Spleen (tissue), 11 donors: ENCODE measurements at regions not wholly inside any gene's neighbourhood (a gene's known extent, or its start where the extent isn't known, plus 50 kb on each side); places are given as distances from the start of the nearest gene placed in this dataset.

ENCODE experiments used
- DNase-seq: peaks from one replicate; pipeline ENCODE4 v3.0.0-alpha.2; 2020
- H3K27ac ChIP-seq, 8 donors: fragments of 200-600 bp; sonication (generic) in 7 of 8; 1 replicate in 4 of 8; 2 replicates in 4 of 8; pipeline versions ENCODE4 v1.5.0 to v1.8.0; 2016 to 2021; ENCODE audit warnings: inconsistent platforms in 4 of 8, mild to moderate bottlenecking in 4 of 8, moderate library complexity in 1 of 8
- H3K27me3 ChIP-seq, 7 donors: fragments of 200-600 bp; sonication (generic) in 6 of 7; replicated peaks in 1 of 7; 1 replicate in 4 of 7; 2 replicates in 3 of 7; pipeline versions ENCODE4 v1.5.0 to v1.8.0; 2016 to 2021; ENCODE audit warnings: inconsistent platforms in 3 of 7, mild to moderate bottlenecking in 1 of 7
- H3K36me3 ChIP-seq, 6 donors: fragments of 200-600 bp; sonication (generic) in 5 of 6; 1 replicate in 4 of 6; 2 replicates in 2 of 6; pipeline versions ENCODE4 v1.5.0 to v1.8.0; 2016 to 2021; ENCODE audit warnings: inconsistent platforms in 2 of 6
- H3K4me1 ChIP-seq, 6 donors: fragments of 200-600 bp; sonication (generic) in 5 of 6; 1 replicate in 3 of 6; 2 replicates in 3 of 6; pipeline versions ENCODE4 v1.5.0 to v1.8.0; 2016 to 2021; ENCODE audit warnings: inconsistent platforms in 3 of 6
- H3K4me3 ChIP-seq, 8 donors: fragments of 200-600 bp; sonication (generic) in 7 of 8; 1 replicate in 4 of 8; 2 replicates in 4 of 8; pipeline versions ENCODE4 v1.5.0 to v1.8.0; 2016 to 2021; ENCODE audit warnings: inconsistent platforms in 4 of 8, mild to moderate bottlenecking in 4 of 8, moderate library complexity in 2 of 8
- H3K9me3 ChIP-seq, 8 donors: fragments of 200-600 bp; sonication (generic) in 7 of 8; 1 replicate in 4 of 8; 2 replicates in 4 of 8; pipeline versions ENCODE4 v1.5.0 to v1.8.0; 2016 to 2021; ENCODE audit warnings: inconsistent platforms in 4 of 8
- POLR2A ChIP-seq, 3 donors: fragments of 450-650 bp; IDR thresholded peaks; one replicate each; pipeline ENCODE4 v1.5.1; 2017; ENCODE audit warnings: antibody characterized with exemption in 3 of 3, mild to moderate bottlenecking in 1 of 3
- POLR2AphosphoS5 ChIP-seq, 3 donors: sonication (generic); formaldehyde crosslinking; IDR thresholded peaks; one replicate each; pipeline ENCODE4 v1.5.1; 2017; ENCODE audit warnings: antibody characterized with exemption in 3 of 3
- WGBS, 5 donors: extraction: QIAGEN DNeasy Blood & Tissue Kit in 3 of 5; methylation state at CpG; one replicate each; pipeline versions ENCODE4 v1.1.5 to v1.1.7; 2013 to 2018; 5-methylcytosine and 5-hydroxymethylcytosine counted together
- intact Hi-C: fragments of 100-400 bp; cut with DNase I; formaldehyde crosslinking; loops from one replicate; pipeline ENCODE4 v1.15.0; 2023; ENCODE audit warnings: low total_unique reads
- TF ChIP-seq, protein P1 (sequence below), 11 experiments: fragments of 200-600 bp in 7 of 11; fragments of 450-650 bp in 4 of 11; sonication (generic) in 4 of 11; IDR thresholded peaks in 8 of 11; conservative IDR thresholded peaks in 3 of 11; 1 replicate in 7 of 11; 2 replicates in 4 of 11; pipeline versions ENCODE4 v1.4.0 to v1.8.0; 2016 to 2021; ENCODE audit warnings: antibody characterized with exemption in 11 of 11, inconsistent platforms in 4 of 11, mild to moderate bottlenecking in 1 of 11
- donor health status: healthy with polysubstance abuse.
- donor health status: DM: no; HTN: no; CAD: no; lungs with moderate emphysema.
- donor health status: DM: no; HTN: no; CAD: no.
- donor health status: Bipolar disorder and iron deficiency.
- donor health status: healthy.
- donor health status: DM: no; HTN: no; CAD: no.
- donor health status: DM: yes; HTN: yes; CAD: no.

DNA sequence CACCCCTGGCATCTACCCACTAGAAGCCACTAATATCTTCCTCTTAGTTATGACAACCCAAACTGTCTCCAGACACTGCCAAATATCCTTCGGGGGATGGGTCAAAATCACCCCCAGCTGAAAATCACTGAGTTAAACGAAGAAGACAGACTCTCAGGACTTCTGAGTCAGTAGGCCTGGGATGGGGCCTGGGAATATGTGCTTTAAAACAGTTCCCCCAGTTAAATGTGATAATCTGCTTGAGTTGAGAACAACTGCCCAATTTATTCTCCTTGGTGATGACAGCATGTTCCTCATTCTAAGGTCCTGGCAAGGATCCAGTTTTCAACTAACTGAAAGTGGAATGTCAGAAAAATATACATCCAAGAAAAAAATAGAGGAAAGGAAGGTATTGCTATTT, 52.4 kb downstream of the CBLL2 start:
- TF ChIP-seq POLR2AphosphoS5 (IDR thresholded peaks at IDR 0.05) (no peak), POLR2A (IDR thresholded peaks at IDR 0.05) (no peak)
- TF ChIP-seq, protein P1, sequence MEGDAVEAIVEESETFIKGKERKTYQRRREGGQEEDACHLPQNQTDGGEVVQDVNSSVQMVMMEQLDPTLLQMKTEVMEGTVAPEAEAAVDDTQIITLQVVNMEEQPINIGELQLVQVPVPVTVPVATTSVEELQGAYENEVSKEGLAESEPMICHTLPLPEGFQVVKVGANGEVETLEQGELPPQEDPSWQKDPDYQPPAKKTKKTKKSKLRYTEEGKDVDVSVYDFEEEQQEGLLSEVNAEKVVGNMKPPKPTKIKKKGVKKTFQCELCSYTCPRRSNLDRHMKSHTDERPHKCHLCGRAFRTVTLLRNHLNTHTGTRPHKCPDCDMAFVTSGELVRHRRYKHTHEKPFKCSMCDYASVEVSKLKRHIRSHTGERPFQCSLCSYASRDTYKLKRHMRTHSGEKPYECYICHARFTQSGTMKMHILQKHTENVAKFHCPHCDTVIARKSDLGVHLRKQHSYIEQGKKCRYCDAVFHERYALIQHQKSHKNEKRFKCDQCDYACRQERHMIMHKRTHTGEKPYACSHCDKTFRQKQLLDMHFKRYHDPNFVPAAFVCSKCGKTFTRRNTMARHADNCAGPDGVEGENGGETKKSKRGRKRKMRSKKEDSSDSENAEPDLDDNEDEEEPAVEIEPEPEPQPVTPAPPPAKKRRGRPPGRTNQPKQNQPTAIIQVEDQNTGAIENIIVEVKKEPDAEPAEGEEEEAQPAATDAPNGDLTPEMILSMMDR (IDR thresholded peaks at IDR 0.05 in 8 of 11, conservative IDR thresholded peaks at IDR 0.05 in 3 of 11) = no peak
- H3K9me3 ChIP-seq = no peaks in the 10 kb centered on the region
- H3K27ac ChIP-seq = no peak overlapping the region
- 43 to 64% (median 58%) methylated on average over 2 of the region's 2 CpGs for WGBS, 5 donors
- intact Hi-C loops = no loop called here
- H3K4me1 ChIP-seq = no peaks in the 10 kb centered on the region
- no peaks in the 10 kb centered on the region for H3K36me3 ChIP-seq
- peaks cover 0 to 8% (median 0%) of the 10 kb centered on the region in 7 donors for H3K27me3 ChIP-seq
- no peak for DNase-seq
- H3K4me3 ChIP-seq = no peak overlapping the region

DNA sequence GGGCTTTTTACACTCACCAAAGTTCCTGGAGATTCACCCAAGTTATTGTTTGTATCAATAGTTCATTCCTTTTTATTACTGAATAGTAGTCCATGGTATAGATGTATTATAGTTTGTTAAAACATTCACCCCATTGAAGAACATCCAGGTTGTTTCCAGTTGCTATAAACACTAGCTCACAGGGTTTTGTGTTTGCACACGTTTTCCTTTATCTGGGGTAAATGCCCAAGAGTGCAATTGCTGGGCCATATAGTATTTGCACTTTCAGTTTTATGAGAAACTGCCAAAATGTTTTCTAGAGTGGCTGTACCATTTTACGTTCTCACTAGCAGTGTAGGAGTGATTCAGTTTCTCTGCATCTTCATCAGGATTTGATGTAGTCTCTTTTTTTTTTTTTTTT, 57.1 kb downstream of the CBLL2 start:
- 42 to 68% (median 52%) methylated on average over 2 of the region's 2 CpGs for WGBS, 5 donors
- intact Hi-C loops = no loop called here
- no peak overlapping the region for H3K27ac ChIP-seq
- DNase-seq = no peak
- H3K27me3 ChIP-seq = no peaks in the 10 kb centered on the region
- H3K4me1 ChIP-seq = no peaks in the 10 kb centered on the region
- no peaks in the 10 kb centered on the region for H3K9me3 ChIP-seq
- no peak for TF ChIP-seq POLR2AphosphoS5 (IDR thresholded peaks at IDR 0.05)
- TF ChIP-seq POLR2A (IDR thresholded peaks at IDR 0.05) = no peak
- TF ChIP-seq, protein P1 (IDR thresholded peaks at IDR 0.05 in 8 of 11, conservative IDR thresholded peaks at IDR 0.05 in 3 of 11) = no peak
- H3K36me3 ChIP-seq = no peaks in the 10 kb centered on the region
- no peak overlapping the region for H3K4me3 ChIP-seq

DNA sequence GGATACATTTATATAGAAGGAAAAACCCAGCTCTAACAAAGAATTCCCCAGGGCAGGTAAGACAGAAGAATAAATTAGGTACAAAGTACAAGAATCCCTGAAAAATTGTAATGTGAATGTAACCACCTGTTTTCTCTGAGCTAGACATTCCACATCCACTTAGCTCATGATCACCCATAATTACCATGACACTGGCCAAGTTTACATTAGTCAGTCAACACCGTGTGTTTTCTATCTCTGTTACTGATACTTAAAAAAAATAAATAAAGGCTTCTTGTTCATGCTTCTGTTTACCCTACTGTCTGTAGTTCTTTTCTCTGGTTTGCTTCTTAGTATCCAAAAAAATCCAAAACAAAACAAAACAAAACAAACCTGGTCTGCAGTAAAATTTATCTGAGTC, 66.0 kb downstream of the CBLL2 start:
- intact Hi-C loops = no loop called here
- WGBS, 5 donors = 58 to 87% (median 84%) methylated on average over 1 of the region's 1 CpG
- no peaks in the 10 kb centered on the region for H3K4me1 ChIP-seq
- no peak for DNase-seq
- no peak overlapping the region for H3K27ac ChIP-seq
- H3K36me3 ChIP-seq = no peaks in the 10 kb centered on the region
- H3K27me3 ChIP-seq = no peaks in the 10 kb centered on the region
- TF ChIP-seq, protein P1 (IDR thresholded peaks at IDR 0.05 in 8 of 11, conservative IDR thresholded peaks at IDR 0.05 in 3 of 11) = no peak
- TF ChIP-seq POLR2AphosphoS5 (IDR thresholded peaks at IDR 0.05) (no peak), POLR2A (IDR thresholded peaks at IDR 0.05) (no peak)
- no peak overlapping the region for H3K4me3 ChIP-seq
- no peaks in the 10 kb centered on the region for H3K9me3 ChIP-seq

DNA sequence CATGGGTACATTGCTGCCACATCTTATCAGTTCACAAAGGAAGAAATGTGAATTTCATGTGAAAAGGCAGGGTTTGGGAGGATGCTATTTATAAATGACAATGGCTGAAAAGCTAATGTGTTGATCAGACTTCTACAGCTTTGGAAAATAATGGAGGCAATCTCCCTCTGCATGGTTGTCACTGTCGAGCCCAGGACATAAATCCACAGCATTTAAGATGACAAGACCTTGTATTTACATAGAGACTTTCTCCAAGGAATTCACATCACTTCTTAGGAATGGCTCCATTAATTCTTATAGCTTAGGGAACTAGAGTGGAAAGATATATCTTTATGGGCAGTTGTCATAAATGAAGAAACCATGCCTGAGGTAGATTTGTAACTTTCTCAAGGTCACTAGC, 66.7 kb downstream of the CBLL2 start:
- Histone ChIP-seq H3K27ac (no peak overlapping the region), H3K9me3 (no peaks in the 10 kb centered on the region), H3K4me3 (no peak overlapping the region), H3K27me3 (no peaks in the 10 kb centered on the region), H3K36me3 (no peaks in the 10 kb centered on the region), H3K4me1 (no peaks in the 10 kb centered on the region)
- WGBS, 5 donors = 21 to 64% (median 41%) methylated on average over 1 of the region's 1 CpG
- TF ChIP-seq POLR2A (IDR thresholded peaks at IDR 0.05) (no peak), POLR2AphosphoS5 (IDR thresholded peaks at IDR 0.05) (no peak)
- TF ChIP-seq, protein P1 (IDR thresholded peaks at IDR 0.05 in 8 of 11, conservative IDR thresholded peaks at IDR 0.05 in 3 of 11) = no peak
- DNase-seq = no peak
- intact Hi-C loops = no loop called here
